Activated naive CD8-positive, alpha-beta T cell treated with anti-CD3 and anti-CD28 coated beads, Interleukin-2, amount 10 ng/mL, durations not matched to agents 7 days and 5 days (primary cell): ENCODE measurements at regions not wholly inside any gene's neighbourhood (a gene's known extent, or its start where the extent isn't known, plus 50 kb on each side); places are given as distances from the start of the nearest gene placed in this dataset.
"Not testable (repeated sequence)": the region's sequence is repeated elsewhere in the genome, so short reads cannot be mapped to it uniquely, and the experiment has no call there.

ENCODE experiments used
- ATAC-seq: fragments of 150-1000 bp; cut with Tn5 transposase; one replicate; pipeline ENCODE4 v1.10.0; 2021; ENCODE audit warnings: low read depth, moderate library complexity
- POLR2A ChIA-PET: fragments of 350-600 bp; sonication (Branson Sonifier 250); formaldehyde crosslinking; loops from one replicate; lab custom pipeline; 2021; ENCODE audit warnings: antibody characterized with exemption; lab: Charles Lee
- DNase-seq: peaks from one replicate; pipeline ENCODE4 v3.0.0; 2021
- H3K27ac Mint-ChIP-seq: one replicate; pipeline ENCODE4 v1.8.0; 2022; ENCODE audit warnings: mild to moderate bottlenecking, mixed read lengths
- H3K27me3 Mint-ChIP-seq: one replicate; pipeline ENCODE4 v1.8.0; 2022; ENCODE audit warnings: mild to moderate bottlenecking, moderate library complexity, mixed read lengths
- H3K36me3 Mint-ChIP-seq: one replicate; pipeline ENCODE4 v1.8.0; 2021; ENCODE audit warnings: mild to moderate bottlenecking, mixed read lengths
- H3K4me1 Mint-ChIP-seq: one replicate; pipeline ENCODE4 v1.8.0; 2021; ENCODE audit warnings: mixed read lengths
- H3K4me3 Mint-ChIP-seq: one replicate; pipeline ENCODE4 v1.8.0; 2022; ENCODE audit warnings: mild to moderate bottlenecking, moderate library complexity, mixed read lengths
- H3K9me3 Mint-ChIP-seq: one replicate; pipeline ENCODE4 v1.8.0; 2021; ENCODE audit warnings: mixed read lengths

DNA sequence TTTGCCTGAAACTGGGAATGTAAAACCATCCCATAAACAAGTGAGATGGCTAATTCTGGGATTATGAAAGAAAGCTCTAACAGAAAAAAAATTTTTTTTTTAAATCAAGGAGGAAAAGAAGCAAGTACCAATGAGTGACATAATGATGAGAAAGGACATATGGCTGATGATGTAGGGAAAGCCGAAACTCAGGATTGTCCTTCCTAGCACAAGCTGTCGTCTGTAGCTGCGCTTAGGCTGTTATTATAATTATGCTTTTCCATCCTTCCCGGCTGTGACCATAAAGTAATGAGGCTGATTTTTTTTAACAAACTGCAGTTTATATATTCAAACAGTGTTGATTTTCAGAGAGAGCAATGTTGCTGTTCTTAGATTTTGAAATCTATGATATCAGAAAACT lies 209.8 kb upstream of the NOCT start:
- no peaks in the 10 kb centered on the region for H3K4me1 Mint-ChIP-seq
- POLR2A ChIA-PET = no interaction called here
- H3K9me3 Mint-ChIP-seq = no peaks in the 10 kb centered on the region
- H3K4me3 Mint-ChIP-seq = no peak overlapping the region
- peaks cover 37% of the 10 kb centered on the region for H3K27me3 Mint-ChIP-seq
- no peak overlapping the region for H3K27ac Mint-ChIP-seq
- ATAC-seq (no peak), DNase-seq (no peak)
- no peaks in the 10 kb centered on the region for H3K36me3 Mint-ChIP-seq

DNA sequence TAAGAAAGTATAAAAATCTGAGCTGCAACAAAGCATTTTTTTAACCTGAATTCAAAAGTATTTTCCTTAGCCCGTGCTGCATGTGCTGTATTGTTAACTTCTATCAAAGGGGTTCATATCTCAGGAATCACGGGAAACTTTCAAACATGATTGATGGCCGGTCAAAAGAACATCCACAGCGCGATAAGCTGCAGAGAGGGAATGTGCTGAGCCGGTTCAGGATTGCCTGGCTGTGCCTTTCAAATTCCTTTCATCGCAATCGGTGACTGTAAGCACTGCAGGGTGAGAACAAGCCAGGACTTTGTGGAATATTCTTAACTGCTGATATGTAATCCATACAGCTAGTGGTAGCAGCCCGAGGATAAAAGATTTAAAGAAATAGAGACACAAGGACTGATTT lies 210.9 kb upstream of the NOCT start:
- no peaks in the 10 kb centered on the region for H3K36me3 Mint-ChIP-seq
- no peak overlapping the region for H3K4me3 Mint-ChIP-seq
- H3K27me3 Mint-ChIP-seq = peaks cover 37% of the 10 kb centered on the region
- DNase-seq = no peak
- no peaks in the 10 kb centered on the region for H3K4me1 Mint-ChIP-seq
- POLR2A ChIA-PET = no interaction called here
- no peak for ATAC-seq
- no peaks in the 10 kb centered on the region for H3K9me3 Mint-ChIP-seq
- H3K27ac Mint-ChIP-seq = no peak overlapping the region

DNA sequence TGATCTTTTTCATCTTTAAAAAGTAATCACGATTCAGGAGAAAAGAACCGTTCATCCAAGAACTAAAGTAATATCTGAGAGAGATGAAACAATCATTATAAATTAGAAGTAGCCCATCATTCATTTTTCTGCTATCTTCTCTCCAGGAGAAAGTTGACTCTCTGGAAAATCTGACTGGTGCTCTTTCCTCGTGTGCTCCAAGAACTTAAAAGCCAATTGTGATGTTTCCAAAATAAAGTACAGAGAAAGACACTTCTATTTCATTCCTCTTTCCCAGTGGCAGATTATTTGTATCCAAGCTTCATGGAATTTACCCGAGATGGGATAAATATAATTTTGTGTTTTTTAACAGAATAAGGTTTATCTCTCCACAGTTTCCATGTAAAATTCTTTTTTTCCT lies 212.5 kb upstream of the NOCT start:
- Mint-ChIP-seq H3K9me3 (no peaks in the 10 kb centered on the region), H3K36me3 (no peaks in the 10 kb centered on the region), H3K4me1 (no peaks in the 10 kb centered on the region), H3K27me3 (peaks cover 39% of the 10 kb centered on the region), H3K4me3 (no peak overlapping the region), H3K27ac (no peak overlapping the region)
- POLR2A ChIA-PET = no interaction called here
- no peak for ATAC-seq
- no peak for DNase-seq

DNA sequence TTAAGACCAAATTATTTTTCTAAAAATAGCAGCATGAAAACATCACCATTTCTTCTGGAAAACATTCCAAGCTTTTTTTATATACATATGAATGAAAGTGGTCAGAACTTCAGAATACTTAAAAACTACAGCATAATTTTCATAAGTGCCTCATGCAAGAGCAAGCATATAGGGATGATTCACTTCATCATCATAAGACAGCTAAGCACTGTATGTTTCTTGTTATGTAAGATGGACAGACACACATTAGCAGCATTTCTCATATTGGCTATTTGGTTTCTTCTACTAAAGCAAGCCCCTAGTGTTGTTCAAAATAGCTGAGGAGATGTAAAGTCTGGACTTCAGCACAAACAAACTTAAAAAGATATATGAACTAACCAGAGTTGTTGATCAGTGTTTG lies 213.1 kb upstream of the NOCT start:
- DNase-seq = no peak
- H3K27me3 Mint-ChIP-seq = peaks cover 34% of the 10 kb centered on the region
- H3K4me3 Mint-ChIP-seq = no peak overlapping the region
- H3K4me1 Mint-ChIP-seq = no peaks in the 10 kb centered on the region
- POLR2A ChIA-PET = no interaction called here
- no peaks in the 10 kb centered on the region for H3K36me3 Mint-ChIP-seq
- no peak overlapping the region for H3K27ac Mint-ChIP-seq
- no peaks in the 10 kb centered on the region for H3K9me3 Mint-ChIP-seq
- ATAC-seq = no peak

DNA sequence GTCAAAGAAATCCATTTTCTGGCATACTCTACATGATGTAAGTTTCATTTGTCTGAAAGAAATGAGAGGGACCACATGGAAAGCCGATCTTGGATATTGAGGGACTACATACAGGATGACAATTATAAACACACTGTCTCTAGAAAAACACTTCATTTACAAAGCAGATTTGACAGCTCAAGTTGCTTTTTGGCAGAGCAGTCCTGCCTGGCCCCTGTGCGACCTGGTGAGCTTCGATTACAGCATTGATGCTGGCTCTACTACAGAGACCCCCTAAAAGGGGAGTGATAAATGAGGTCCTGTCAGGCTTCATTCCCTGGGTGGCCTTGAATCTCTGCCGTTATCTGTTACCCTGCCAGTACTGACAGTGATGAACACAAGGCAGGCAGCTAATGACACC lies 215.2 kb upstream of the NOCT start:
- Mint-ChIP-seq H3K4me3 (no peak overlapping the region), H3K36me3 (no peaks in the 10 kb centered on the region), H3K27me3 (peaks cover 31% of the 10 kb centered on the region), H3K4me1 (no peaks in the 10 kb centered on the region), H3K9me3 (no peaks in the 10 kb centered on the region), H3K27ac (no peak overlapping the region)
- POLR2A ChIA-PET = no interaction called here
- DNase-seq (no peak), ATAC-seq (no peak)

DNA sequence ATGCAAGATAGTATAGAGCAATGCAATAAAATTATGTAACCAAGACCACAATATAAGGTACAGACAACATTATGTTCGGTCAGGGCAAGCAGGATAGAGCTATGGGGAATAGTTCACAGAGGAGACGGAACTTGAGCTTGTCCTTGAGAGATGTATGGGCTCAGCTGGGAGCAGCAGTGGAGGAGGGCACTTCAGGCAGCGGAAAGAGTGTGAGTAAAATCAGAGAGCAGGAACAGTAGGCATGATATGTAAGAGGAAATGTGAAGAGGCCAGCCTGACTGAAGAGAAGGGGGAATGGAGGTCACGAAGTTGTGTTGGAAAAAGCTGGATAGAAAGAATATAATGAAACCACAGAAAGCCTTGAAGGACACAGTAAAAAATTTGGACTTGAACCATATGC lies 217.2 kb upstream of the NOCT start:
- Mint-ChIP-seq H3K27me3 (peaks cover 18% of the 10 kb centered on the region), H3K27ac (no peak overlapping the region), H3K9me3 (no peaks in the 10 kb centered on the region), H3K36me3 (no peaks in the 10 kb centered on the region), H3K4me1 (no peaks in the 10 kb centered on the region), H3K4me3 (no peak overlapping the region)
- DNase-seq = no peak
- no peak for ATAC-seq
- POLR2A ChIA-PET = no interaction called here

DNA sequence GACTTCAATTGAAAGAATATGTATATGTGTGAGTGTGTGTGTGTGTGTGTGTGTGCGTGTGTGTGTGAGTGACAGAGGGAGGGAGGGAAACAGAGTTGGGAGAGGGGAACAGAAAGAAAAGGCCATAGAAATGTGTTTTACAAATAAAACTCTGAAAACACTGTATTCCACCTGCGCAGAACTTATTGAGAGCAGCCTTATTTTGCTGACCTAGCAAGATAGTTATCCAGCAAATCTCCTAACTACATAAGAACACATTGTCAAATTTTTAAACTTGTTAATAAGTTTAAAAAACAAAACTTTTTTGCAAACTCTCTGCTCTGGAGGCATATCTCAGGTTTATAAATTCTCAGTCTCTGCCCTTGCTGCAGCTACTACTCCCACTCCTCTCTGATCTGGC lies 217.9 kb upstream of the NOCT start:
- H3K9me3 Mint-ChIP-seq = no peaks in the 10 kb centered on the region
- H3K36me3 Mint-ChIP-seq = no peaks in the 10 kb centered on the region

DNA sequence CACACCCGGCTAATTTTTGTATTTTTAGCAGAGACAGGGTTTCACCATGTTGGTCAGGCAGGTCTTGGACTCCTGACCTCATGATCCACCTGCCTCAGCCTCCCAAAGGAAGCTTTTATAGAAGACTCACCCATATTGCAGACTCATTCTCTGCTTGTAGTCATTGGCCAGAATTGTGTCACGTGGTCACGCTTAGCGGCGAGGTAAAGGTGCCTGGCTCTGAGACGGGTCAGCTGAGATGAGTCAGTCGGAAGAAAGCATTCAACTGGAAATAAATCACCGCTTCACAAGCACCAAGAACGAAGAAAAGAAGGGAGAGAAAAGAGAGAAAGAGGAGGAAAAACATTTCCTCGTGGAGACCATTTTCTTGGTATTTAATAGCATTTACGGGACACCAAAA lies 218.8 kb upstream of the NOCT start:
- ATAC-seq (no peak), DNase-seq (no peak)
- Mint-ChIP-seq H3K4me1 (no peaks in the 10 kb centered on the region), H3K9me3 (no peaks in the 10 kb centered on the region), H3K27ac (no peak overlapping the region), H3K4me3 (no peak overlapping the region), H3K27me3 (peaks cover 6% of the 10 kb centered on the region), H3K36me3 (no peaks in the 10 kb centered on the region)
- POLR2A ChIA-PET = no interaction called here

More for the DNA sequence above, 217.9 kb upstream of the NOCT start:
- no peaks in the 10 kb centered on the region for H3K4me1 Mint-ChIP-seq
- DNase-seq = no peak
- no peak overlapping the region for H3K27ac Mint-ChIP-seq
- no peak for ATAC-seq
- POLR2A ChIA-PET = no interaction called here
- H3K27me3 Mint-ChIP-seq = peaks cover 11% of the 10 kb centered on the region
- H3K4me3 Mint-ChIP-seq = no peak overlapping the region

DNA sequence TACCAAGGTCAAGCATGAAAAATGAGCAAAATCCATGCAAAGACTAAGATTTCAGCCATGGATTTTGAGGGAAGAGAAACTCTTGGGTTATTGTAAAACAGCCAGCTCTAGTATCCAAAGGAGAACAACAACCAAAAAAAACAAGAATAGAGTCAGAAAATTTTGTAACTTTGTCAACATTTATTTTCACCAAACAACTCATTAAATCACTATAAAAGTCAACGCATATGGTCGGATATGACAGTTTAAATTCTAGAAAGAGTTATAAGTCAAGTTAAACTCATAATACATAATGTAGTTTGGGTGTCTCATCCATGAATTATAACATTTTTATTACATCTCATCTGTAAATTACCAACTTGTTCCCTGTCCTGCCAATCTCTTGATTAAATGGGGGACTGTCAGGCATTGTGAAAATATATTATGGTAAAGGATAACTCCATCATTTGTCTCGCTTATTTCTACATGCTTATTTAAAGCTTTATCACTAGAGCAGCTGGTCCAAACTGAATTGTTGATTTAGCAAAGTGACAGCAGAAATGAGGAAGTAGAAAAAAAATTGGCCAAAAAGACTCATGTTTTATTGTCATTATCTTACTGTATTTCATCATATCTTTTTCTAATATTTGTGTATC lies 224.8 kb upstream of the NOCT start:
- Mint-ChIP-seq H3K9me3 (no peaks in the 10 kb centered on the region), H3K27me3 (peaks cover 2% of the 10 kb centered on the region), H3K36me3 (no peaks in the 10 kb centered on the region), H3K27ac (no peak overlapping the region), H3K4me1 (no peaks in the 10 kb centered on the region), H3K4me3 (no peak overlapping the region)
- DNase-seq = no peak
- POLR2A ChIA-PET = no interaction called here
- no peak for ATAC-seq

DNA sequence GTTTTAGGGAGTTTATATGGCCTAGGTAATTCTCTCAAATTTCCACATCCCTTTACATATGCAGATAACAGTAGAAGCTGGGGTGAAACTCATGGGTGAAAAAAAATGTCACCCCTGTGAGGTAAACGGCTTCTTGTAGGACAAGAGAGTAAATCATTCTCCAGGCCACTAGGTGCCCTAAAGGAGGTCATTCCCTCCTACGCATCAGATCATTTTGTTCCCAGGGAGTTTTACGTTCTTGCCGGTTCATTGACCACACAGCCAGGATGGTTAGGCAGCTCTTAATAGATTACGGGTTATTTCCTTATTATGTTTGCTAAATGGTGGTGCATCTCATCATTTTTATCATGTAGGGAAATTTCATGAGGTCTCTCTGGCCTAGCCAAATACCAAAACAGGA lies 225.8 kb upstream of the NOCT start:
- POLR2A ChIA-PET = no interaction called here
- Mint-ChIP-seq H3K4me1 (no peaks in the 10 kb centered on the region), H3K36me3 (no peaks in the 10 kb centered on the region), H3K4me3 (no peak overlapping the region), H3K27ac (no peak overlapping the region), H3K27me3 (peaks cover 2% of the 10 kb centered on the region), H3K9me3 (no peaks in the 10 kb centered on the region)
- DNase-seq (no peak), ATAC-seq (no peak)

DNA sequence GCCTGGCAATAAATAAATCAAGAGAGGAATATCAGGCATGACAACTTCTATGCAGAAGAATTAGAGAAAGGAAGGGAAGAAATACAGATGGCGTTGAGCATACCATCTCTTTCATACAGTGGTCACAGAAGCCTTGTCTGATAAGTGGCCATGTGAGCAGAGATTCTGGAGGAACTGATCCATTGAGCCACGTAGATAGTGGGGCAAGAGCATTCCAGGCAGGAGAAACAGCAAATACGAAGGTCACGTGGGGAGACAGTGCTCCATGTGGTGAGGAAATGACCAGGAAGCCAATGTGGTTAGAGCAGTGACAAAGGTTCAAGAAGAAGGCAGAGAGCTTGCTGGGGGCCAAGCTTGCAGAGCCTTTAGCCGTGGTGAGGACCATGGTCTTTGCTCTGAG lies 226.7 kb upstream of the NOCT start:
- Mint-ChIP-seq H3K4me3 (no peak overlapping the region), H3K27me3 (peaks cover 2% of the 10 kb centered on the region), H3K9me3 (no peaks in the 10 kb centered on the region), H3K36me3 (no peaks in the 10 kb centered on the region), H3K27ac (no peak overlapping the region), H3K4me1 (no peaks in the 10 kb centered on the region)
- DNase-seq (no peak), ATAC-seq (no peak)
- POLR2A ChIA-PET = no interaction called here

DNA sequence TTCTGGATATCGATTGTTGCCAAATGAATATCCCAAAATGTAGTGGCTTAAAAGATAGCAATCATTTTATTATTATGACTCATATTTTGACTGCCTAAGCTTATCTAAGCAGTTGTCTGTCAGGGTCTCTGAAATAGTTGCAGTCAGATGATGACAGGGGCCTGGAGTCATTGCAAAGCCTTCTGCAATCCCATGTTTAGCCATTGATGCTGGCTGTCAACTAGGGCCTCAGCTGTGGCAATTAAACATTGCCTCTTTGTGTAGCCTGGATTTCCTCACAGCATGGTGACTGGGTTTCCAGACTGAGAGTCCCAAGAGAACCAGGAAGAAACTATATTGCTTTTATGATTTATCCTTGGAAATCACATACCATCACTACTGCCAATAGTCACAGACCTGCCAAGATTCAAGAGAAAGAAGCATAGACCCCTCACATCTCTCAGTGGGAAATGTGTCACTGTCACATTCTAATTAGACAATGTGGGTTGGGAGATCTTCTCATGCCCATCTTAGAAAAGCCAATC lies 227.3 kb upstream of the NOCT start:
- POLR2A ChIA-PET = no interaction called here
- H3K9me3 Mint-ChIP-seq = no peaks in the 10 kb centered on the region
- no peak for ATAC-seq

DNA sequence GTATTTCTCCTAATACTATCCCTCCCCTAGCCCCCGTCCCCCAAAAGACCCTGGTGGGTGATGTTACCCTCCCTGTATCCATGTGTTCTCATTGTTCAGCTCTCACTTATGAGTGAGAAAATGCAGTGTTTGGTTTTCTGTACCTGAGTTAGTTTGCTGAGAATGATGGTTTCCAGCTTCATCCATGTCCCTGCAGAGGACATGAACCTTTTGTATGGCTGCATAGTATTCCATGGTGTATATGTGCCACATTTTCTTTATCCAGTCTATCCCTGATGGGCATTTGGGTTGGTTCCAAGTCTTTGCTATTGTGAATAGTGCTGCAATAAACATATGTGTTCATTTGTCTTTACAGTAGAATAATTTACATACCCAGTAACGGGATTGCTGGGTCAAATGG lies 235.8 kb upstream of the NOCT start:
- ATAC-seq, H3K9me3 Mint-ChIP-seq, H3K27me3 Mint-ChIP-seq, H3K4me3 Mint-ChIP-seq, H3K27ac Mint-ChIP-seq, H3K4me1 Mint-ChIP-seq, POLR2A ChIA-PET, H3K36me3 Mint-ChIP-seq, DNase-seq: not testable (repeated sequence)

More for the DNA sequence above, 227.3 kb upstream of the NOCT start:
- Mint-ChIP-seq H3K27me3 (peaks cover 2% of the 10 kb centered on the region), H3K4me3 (no peak overlapping the region), H3K27ac (no peak overlapping the region), H3K4me1 (no peaks in the 10 kb centered on the region), H3K36me3 (no peaks in the 10 kb centered on the region)
- no peak for DNase-seq

DNA sequence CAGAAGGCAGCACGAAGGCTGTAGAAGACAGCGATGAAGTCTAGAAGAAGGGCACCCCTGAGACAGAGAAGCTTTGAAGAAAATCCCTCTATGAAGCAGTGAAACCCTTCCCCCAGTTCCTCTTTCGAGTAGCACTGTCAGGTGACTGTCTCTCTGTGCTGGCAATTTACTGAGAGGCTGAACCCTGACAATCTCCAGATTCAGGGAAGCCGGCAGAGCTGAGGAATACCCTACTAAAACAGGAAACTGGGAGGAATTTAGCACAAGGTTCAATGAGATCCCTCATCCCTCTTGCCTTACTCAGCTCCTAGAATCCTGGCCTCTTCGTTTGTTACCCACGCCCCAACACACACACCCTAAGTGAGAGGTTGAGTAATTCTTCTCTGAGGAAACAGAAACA lies 239.7 kb upstream of the NOCT start:
- no peak for ATAC-seq
- Mint-ChIP-seq H3K4me3 (no peak overlapping the region), H3K36me3 (no peaks in the 10 kb centered on the region), H3K27me3 (peaks cover 3% of the 10 kb centered on the region), H3K27ac (no peak overlapping the region), H3K9me3 (no peaks in the 10 kb centered on the region), H3K4me1 (no peaks in the 10 kb centered on the region)
- no peak for DNase-seq
- POLR2A ChIA-PET = no interaction called here

DNA sequence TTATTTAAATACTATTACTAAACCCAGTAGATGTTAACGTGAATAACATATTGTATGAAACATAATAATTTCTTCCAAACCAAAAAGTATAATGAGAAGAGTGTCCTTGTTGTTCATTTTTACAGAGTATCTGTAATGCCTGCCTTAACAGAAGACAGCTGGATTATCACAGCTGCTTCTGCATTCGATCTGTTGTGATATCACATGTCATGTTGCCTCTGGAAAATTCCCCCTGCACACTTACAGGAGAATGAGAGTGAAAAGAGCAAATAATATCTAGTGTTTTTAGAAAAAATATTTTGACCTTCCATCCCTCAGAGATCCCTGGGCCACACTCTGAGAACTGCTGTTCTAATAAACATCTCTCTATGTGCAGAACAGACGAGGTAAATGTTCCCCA lies 240.1 kb upstream of the NOCT start:
- no peaks in the 10 kb centered on the region for H3K36me3 Mint-ChIP-seq
- H3K4me1 Mint-ChIP-seq = no peaks in the 10 kb centered on the region
- POLR2A ChIA-PET = no interaction called here
- no peak overlapping the region for H3K27ac Mint-ChIP-seq
- no peaks in the 10 kb centered on the region for H3K9me3 Mint-ChIP-seq
- DNase-seq (no peak), ATAC-seq (no peak)
- H3K27me3 Mint-ChIP-seq = peaks cover 3% of the 10 kb centered on the region
- no peak overlapping the region for H3K4me3 Mint-ChIP-seq
